Activated CD4-positive, alpha-beta T cell treated with anti-CD3 and anti-CD28 coated beads, Interleukin-2, amount 50 U/mL, for 48 hours (primary cell): ENCODE measurements at regions not wholly inside any gene's neighbourhood (a gene's known extent, or its start where the extent isn't known, plus 50 kb on each side); places are given as distances from the start of the nearest gene placed in this dataset.

Source experiments
- DNase-seq, 2 experiments: peaks; one replicate each; pipeline ENCODE4 v3.0.0-alpha.2; 2020

GRCh38 chr12:41930866-41931437 lies 213.7 kb downstream of the GXYLT1 start:
- no peak for DNase-seq

GRCh38 chr12:41924111-41924510 lies 220.6 kb downstream of the GXYLT1 start:
- DNase-seq = no peak

- no peak for DNase-seq
These were observed 221.3 kb downstream of the GXYLT1 start for GRCh38 chr12:41923351-41923750.

- no peak for DNase-seq
These were observed 224.3 kb downstream of the GXYLT1 start for GRCh38 chr12:41920355-41920754.

- DNase-seq = no peak
These were observed 225.0 kb downstream of the GXYLT1 start for GRCh38 chr12:41919526-41920261.

- no peak for DNase-seq
These were observed 225.6 kb downstream of the GXYLT1 start for GRCh38 chr12:41919048-41919447.

GRCh38 chr12:41917938-41918341 lies 226.7 kb downstream of the GXYLT1 start:
- DNase-seq = no peak

GRCh38 chr12:41917181-41917580 lies 227.5 kb downstream of the GXYLT1 start:
- no peak for DNase-seq

GRCh38 chr12:41910578-41911320 lies 233.9 kb downstream of the GXYLT1 start:
- no peak for DNase-seq

GRCh38 chr12:41908206-41908605 lies 236.5 kb downstream of the GXYLT1 start:
- DNase-seq = no peak

- DNase-seq = no peak
These were observed 237.1 kb downstream of the GXYLT1 start for GRCh38 chr12:41907550-41907949.

- no peak for DNase-seq
These were observed 237.7 kb downstream of the GXYLT1 start for GRCh38 chr12:41907021-41907420.

GRCh38 chr12:41905759-41906297 lies 238.8 kb downstream of the GXYLT1 start:
- DNase-seq = no peak

GRCh38 chr12:41905073-41905758 lies 239.5 kb downstream of the GXYLT1 start:
- no peak for DNase-seq

- DNase-seq = no peak
These were observed 240.6 kb downstream of the GXYLT1 start for GRCh38 chr12:41904041-41904440.

- no peak for DNase-seq
These were observed 241.5 kb downstream of the GXYLT1 start for GRCh38 chr12:41903014-41903708.

- no peak for DNase-seq
These were observed 245.1 kb downstream of the GXYLT1 start for GRCh38 chr12:41899577-41899976.

- DNase-seq = no peak
These were observed 247.1 kb downstream of the GXYLT1 start for GRCh38 chr12:41897593-41897992.

GRCh38 chr12:41893491-41893890 lies 251.2 kb downstream of the GXYLT1 start:
- no peak for DNase-seq

GRCh38 chr12:41892302-41892701 lies 252.4 kb downstream of the GXYLT1 start:
- DNase-seq = no peak

GRCh38 chr12:41891226-41891625 lies 253.4 kb downstream of the GXYLT1 start:
- no peak for DNase-seq

- DNase-seq = no peak
These were observed 256.4 kb downstream of the GXYLT1 start for GRCh38 chr12:41888285-41888684.
